ENCODE measurements at regions not wholly inside any gene's neighbourhood (a gene's known extent, or its start where the extent isn't known, plus 50 kb on each side); places are given as distances from the start of the nearest gene placed in this dataset.
A peak's percentile ranks its signal among the peaks of the same experiment; 100 is the strongest.

DNA sequence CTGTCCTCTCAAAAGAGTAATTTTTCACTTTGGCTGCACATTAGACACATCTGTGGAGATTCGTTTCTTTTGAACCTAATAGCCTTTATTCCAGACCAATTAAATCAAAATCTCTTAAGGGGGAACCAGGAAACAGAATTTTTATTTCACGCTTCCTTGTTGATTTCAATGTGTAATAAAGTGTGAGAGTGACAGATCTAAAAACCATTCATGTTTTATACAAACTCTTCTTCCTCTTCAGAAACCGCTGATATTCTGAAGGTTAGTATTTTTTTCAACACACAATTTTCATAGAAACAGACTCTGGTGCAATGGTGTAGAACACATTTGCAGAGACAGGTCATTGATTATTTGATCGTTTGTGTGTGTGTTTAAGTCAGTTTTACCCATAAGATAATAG, 1469.8 kb downstream of the EFNA5 start:
- no peak for DNase-seq (ENCODE audit: low spot score)

DNA sequence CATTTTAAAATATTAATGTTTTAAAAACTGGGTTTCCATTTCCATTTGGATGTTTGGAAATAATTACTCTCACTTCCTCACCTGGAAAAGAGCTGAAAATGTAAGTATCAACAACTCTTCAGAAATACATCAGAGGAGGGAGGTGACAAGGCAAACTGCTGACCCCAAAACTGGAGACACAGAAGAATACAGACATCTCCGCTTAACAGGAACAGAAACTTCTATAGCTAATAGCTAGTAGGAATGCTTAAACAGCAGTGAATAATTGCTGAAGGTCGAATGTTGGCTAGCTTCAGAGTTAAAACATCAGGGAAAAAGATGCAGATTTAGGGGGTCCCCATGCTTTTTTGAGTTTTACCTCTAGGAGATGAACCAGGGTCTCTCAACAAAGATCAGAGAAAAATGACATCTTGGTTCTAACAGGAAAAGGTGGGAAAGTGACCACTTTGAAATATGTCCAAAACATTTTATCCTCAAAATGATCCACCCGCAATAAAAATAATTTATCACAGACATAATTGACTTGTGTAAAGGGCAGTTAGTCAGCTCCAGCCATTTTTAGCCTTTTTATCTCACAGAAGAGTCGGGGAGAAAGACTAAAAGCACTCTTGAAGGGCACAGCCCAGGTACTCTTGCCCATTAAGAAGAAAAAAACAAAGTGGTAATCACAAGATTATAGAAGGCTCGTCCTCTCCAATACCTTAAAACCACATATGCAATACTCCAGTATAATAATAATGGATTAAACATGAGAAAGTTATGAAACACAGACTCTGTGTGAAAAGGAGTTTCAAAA, 1474.9 kb downstream of the EFNA5 start:
- no peak for DNase-seq (ENCODE audit: low spot score)

DNA sequence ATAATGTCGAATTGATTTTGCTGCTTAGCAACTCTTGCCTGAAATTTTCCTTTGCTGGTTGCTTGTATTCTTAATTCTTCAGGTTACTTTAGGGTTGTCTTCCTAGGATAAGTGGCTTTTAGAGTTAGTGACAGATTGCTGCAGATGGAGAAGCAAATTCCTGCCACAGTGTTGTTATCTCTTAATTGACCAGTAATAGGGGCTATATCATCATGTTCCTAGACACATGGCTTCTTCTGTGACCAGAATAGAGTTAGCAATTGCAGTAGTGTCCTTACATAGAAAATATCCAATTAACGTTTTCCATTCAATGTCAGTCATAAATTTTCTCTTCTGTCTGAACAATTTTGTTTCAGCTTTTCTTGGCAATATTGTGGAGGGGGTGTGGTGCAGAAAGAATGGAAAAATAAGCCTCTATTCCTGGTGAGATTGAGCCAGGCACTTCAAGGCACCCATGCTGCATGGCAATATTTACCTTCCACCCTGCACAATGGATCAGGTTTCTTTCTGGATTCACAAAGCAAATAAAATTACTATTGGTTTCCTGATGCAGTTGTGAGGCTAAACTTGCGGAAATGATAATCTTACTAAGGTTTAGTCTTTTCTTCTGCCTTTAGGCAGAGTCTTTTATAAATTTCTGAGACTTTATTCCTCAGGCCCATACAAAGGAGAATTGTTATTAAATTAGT, 1481.5 kb downstream of the EFNA5 start:
- DNase-seq (ENCODE audit: low spot score), result no peak

DNA sequence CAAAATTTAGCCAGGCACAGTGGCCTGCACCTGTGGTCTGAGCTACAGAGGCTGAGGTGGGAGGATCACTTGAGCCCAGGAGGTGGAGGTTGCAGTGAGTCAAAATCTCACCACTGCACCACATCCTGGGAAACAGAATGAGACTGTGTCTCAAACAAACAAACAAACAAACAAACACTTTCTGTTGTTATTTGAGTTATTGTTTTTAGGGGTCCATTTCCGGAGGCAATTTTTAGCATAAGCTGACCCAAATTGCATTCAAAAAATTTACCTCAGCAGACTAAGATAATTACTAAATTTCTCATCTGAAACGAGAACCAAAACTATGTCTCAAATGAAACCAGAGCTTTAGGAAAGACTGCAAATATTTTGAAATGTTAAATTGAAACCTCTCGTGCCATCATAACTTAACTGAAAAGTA, 1485.1 kb downstream of the EFNA5 start:
- DNase-seq (ENCODE audit: low spot score), result no peak

DNA sequence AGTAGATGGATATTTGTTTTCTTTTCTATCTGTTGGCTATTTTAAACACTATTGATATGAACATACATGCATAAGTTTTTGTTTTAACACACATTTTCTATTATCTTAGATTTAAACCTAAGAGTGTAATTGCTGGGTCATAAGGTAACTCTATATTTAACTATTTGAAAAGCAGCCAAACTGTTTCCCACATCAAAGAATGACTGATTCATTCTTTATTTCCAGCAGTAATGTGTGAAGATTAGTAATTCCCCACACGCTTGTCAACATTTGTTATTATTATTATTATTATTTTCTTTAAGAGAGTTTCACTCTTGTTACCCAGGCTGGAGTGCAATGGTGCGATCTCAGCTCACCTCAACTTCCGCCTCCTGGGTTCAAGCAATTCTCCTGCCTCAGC, 1495.8 kb downstream of the EFNA5 start:
- DNase-seq (ENCODE audit: low spot score), result no peak

DNA sequence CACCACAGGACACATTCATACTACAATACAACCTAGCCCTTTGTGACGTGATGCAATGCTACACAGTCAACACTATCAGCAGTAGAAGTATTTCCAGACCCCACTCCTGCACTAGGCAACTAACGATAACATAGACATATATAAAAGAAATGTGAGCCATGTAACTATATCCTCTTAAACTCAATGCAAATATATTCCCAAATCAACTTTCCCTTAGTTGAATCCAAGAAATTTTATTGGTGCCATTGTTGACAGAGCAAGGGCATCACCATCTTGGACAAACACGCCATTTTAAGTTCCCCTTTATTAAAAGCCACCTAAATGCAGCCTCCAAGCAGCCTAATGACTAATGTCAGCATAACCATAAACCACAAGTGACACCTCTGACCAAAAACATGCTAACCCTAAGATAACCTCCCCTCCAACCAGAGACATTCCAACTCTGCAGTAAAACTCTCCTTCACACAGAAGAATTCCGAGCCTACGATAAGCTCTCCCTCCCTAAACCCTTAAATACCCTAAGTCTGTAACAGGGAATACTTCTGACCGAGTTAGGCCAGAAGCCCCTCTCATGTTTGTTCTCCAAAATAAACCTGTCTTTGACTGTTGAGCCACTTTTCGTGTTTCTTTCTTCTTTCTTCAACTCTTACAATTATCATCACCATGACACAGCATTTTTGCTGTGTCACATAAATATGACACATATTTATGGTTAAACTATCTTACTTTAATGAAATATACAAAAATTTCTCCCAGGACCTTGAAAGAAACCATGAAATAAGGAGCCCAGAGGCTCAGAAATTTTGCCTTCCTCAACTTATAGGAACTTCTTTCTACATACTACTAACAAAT, 1497.8 kb downstream of the EFNA5 start:
- DNase-seq (ENCODE audit: low spot score), result no peak

DNA sequence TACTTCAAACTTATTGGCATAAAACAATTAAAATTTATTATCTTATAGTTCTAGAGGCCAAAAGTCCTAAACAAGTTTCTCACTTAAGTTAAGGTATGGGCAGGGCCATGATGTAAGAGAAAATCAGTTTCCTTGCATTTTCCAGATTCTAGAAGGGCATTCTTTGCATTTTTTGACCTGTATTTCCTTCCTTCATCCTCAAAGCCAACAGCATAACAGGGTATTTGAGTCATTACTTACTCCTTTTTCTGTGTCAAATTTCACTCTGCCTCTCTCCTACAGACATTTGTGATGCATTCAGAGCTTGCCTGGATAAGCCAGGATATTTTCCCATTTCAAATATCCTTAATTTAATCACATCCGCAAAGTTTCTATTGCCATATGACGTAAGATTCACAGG, 1499.0 kb downstream of the EFNA5 start:
- no peak for DNase-seq (ENCODE audit: low spot score)

DNA sequence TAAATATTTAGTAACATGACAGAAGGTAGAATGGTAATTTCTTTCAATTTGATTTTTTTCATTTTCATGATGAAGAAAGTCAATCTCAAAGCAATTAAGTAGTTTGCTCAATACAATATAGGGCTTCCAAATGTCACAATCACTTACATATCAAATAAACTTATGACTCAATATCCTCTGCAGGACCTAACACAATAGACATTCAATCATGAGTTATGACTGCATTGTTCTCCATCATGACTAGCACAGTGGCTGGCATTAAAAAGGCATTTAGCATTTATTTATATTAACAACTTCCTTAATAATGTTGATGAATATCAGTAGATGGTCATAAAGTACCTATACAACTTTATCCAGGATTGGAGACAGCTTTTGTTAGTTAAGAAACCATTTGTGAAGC, 1499.6 kb downstream of the EFNA5 start:
- no peak for DNase-seq (ENCODE audit: low spot score)

DNA sequence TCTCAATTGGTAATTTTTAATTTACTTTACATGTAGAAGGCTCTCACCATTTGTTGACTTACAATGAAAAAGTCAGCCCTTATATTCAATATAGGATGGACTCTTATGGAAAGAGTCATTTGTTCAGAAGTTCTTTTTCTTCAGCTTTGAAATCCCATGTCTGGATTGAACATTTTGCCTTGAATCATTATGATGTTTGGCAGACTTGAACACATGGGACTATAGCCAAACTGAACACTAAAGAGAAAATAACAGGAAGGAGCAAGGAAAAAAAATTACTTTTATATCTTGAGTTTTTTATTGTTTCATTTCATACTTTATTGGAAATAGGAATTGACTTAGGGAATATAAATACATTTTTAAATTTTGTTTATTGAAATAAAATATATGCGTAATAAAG, 1503.0 kb downstream of the EFNA5 start:
- no peak for DNase-seq (ENCODE audit: low spot score)

DNA sequence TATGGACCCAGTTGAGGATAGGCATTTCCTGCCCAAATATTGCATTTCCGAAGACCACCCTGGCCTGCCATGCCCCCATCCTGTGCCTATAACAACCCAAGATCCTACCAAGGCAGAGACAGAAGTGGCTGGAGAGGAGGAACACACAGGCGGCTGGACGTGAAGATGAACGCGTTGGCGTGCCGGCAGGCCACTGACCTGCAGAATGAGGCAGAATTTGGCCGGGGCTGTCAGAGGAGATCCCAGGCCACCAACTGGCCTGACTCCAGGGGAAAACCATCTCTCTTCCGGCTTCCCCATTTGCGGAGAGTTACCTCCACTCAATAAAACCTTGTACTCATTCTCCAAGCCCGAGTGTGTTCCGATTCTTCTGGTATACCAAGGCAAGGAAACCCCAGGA, 1507.5 kb downstream of the EFNA5 start:
- DNase-seq (ENCODE audit: low spot score), result no peak

DNA sequence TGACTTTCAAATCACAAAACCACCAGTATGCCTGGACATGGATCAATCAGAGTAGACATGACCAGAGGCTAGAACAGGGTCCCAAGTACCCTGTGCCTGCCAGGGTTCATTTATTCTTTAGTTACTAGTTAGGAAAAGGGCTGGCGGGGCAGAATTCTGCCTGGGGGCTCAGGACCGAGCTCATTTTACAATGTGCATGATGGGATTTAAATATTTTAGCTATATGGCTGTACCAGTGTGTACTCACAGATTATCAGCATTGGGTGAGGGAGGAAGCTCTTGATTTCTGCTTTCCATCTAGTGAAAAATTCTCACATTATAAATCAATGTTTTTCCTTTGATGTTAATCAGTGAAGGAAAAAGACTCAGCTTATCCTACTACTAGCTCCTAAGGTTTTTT, 1511.1 kb downstream of the EFNA5 start:
- DNase-seq (ENCODE audit: low spot score), result no peak

DNA sequence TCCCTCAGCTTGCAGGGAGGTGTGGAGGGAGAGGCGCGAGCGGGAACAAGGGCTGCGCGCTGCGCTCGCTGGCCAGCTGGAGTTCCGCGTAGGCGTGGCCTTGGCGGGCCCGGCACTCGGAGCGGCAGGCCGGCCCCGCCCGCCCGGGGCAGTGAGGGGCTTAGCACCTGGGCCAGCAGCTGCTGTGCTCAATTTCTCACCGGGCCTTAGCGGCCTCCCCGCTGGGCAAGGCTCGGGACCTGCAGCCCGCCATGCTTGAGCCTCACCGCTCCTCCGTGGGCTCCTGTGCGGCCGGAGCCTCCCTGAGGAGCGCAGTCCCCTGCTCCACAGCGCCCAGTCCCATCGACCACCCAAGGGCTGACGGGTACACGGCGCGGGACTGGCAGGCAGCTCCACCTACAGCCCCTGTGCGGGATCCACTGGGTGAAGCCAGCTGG, 1516.4 kb downstream of the EFNA5 start:
- DNase-seq (ENCODE audit: low spot score), result no peak

DNA sequence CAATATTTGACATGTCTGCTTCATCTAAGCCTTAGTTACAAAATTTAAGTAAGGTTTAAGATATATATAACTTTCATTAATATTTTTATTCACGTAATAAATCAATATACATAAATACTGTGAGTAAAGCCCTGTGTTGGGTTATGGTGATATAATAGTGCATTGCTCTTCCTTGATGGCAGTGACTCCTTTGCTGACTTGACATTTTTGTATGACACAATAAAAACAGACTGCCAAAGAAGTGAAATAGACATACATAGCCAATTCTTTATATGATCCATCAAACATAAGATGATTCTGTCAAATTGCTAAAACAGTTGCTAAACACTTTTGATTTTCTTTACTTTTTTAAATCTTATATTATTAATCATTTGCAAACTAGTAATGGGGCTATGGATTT, 1518.2 kb downstream of the EFNA5 start:
- DNase-seq (ENCODE audit: low spot score), result no peak

DNA sequence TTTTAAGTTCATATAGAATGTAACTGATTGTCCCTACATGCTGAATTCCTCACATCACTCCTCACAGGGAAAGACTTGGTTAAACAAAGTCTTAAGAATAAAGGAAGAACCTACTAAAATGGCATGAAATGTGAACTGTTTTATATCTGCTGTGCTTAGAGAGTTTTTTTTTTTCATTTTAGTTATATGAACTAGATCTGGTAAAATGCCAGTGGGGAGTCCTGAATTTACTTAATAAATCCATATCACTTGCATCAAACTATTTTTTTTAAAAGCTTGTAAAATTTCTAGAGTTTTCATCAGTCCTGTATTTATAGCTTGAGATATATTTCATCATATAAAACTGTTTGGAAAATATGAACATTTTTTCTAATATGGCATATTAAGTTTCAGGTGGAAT, 1528.6 kb downstream of the EFNA5 start:
- DNase-seq (ENCODE audit: low spot score), result no peak

DNA sequence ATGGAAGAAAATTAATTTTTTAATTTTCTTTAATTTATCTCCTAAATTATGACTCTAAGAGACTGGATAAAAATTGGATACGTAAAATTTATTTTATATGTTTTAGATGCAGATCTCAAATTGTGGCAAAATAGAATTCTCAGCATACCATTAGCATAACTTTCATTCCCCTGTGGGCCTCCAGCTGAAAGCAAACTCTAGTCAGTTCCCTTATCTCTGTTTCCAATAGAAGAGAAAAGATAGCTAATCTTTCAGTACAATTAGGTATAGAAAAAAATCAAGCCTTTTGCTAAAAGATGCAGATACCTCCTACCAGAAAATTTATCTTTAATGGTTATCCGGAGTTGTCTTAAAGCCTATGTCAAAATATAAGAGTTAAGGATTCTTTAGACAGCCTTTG, 1530.6 kb downstream of the EFNA5 start:
- DNase-seq (ENCODE audit: low spot score), result no peak

DNA sequence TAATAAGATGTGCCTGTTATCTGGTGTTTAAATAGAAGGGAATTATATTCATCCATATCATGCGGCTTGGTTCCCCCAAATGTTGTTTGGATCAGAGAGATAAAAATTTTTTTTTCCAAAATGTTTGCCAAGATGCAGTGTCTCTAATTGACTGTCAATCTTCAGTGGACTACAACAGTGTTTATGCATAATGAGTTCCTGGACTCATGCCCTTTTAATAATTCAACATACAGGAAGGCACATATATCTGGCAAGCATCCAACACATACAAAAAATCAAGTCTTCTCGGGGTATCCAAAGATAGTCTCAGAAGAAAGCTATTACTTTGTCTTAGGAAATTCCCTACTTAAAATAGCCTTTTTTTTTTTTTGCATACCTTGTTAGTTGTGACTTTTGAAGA, 1534.7 kb downstream of the EFNA5 start:
- no peak for DNase-seq (ENCODE audit: low spot score)

DNA sequence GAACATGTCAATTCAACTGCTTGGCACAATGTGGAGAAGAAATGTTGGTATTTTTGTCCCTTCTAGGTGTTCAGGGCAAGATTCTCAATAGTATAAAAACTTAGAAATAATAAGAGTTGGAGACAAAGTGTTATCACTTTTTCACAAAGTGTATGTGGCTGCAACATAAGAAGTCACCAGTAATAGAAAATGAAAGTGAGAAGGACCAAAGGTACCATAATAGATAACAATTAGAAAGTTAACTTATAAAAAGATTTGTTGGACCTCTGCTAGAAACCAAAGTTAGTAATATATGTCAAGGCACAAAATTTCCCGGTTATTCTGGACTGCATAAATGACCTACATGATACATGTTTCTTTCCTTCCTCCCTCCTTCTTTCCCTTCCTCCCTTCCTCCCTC, 1535.3 kb downstream of the EFNA5 start:
- DNase-seq (ENCODE audit: low spot score), result no peak

DNA sequence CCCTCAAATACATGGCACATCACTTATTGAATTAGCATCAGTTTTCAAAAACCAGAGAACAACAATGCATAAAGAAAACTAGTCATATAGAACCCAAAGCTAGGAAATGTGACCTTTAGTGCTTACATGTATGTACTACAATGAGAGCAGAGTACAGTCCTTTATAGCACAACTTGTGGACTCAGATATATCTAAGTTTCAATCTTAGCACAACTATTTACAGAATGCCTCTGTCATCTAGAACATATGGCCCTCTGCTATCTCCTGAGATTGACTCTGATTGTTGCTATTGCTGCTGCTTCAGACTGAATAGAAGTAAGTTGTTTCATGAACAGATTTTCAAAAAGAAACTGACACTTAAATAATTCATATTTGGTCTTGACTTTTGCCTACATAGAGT, 1536.2 kb downstream of the EFNA5 start:
- no peak for DNase-seq (ENCODE audit: low spot score)

DNA sequence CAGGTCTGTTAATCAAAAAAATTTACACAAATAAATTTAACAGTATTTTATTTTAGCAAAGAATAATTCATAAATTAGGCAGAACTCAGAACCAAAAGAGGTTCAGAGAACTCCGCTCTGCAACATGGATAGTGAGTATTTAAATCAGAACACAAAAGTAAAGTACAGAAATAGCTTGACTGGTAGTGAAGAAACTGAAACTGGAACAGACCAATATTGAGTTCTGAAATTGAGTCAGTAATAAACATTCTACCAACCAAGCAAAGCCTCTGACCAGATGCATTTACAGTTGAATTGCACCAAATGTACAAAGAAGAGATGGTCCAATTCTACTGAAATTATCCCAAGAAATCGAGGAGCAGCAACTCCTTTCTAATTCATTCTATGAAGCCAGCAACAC, 1542.8 kb downstream of the EFNA5 start:
- no peak for DNase-seq (ENCODE audit: low spot score)

DNA sequence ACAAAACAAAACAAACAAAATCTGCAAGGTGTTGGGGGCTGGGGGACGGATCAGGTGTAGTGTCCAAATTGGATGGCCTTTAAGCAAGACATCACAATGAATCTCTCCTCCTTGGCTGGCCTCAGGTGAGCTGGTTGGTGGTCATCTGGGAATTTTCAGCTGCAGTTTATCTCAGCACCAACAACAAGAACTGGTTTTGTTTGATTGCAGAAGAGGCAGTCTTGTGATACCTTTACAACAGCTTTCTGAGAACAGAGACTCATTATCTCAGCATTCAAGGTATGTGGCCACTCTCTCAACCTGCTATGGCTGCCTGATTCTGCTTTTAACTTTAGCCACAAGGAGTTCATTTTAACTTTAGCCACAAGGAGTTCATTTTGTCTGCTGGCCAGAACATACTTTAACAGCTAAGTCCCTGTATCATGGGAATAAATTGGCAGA, 1543.4 kb downstream of the EFNA5 start:
- DNase-seq (ENCODE audit: low spot score), result no peak

DNA sequence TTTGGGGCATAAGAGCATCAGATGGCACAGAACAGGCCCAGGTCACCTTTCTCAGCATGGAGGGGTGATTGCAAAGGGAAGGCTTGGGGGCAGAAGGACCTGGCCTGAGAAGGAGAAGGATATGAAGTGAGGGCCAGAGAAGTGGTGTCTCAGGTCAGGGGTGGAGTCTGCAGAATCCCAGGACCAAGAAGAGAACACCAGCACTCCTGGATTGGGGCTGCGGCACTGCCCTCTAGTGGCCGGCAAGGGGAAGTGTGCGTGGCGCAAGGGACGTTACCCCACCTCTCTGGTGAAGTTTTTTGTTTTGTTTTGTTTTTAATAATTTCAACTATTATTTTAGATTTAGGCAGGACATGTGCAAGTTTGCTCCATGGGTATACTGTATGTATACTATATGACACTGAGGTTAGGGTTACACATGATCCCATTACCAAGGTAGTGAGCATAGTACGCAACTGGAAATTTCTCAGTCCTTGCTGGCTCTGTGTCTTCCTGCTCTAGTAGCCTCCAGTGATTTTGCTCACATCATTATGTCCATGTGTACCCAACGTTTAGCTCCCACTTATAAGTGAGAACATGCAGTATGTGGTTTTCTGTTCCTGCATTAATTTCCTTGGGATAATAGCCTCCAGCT, 1548.6 kb downstream of the EFNA5 start:
- peak; percentile 51 for DNase-seq (ENCODE audit: low spot score)

DNA sequence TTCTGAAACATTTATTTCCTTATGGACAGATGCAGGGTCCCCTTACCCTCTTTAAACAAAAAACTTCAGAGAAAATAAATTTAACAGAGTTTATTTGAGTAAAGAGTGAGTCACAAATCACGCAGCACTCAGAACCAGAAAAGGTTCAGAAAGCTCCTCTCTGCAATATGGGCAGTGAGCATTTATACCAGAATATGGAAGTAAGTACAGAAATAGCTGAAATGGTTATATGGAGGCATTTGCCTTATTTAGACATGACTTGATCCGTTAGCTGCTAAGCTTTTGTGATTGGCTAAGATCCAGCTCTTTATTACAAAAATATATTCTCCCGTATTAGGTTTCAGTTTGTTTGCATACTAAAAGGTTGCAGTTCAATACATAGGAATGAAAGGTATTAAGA, 1554.1 kb downstream of the EFNA5 start:
- no peak for DNase-seq (ENCODE audit: low spot score)

Data from AG08395 (cell line).